GM21367 (cell line): ENCODE measurements at regions not wholly inside any gene's neighbourhood (a gene's known extent, or its start where the extent isn't known, plus 50 kb on each side); places are given as distances from the start of the nearest gene placed in this dataset.
"Not testable (repeated sequence)": the region's sequence is repeated elsewhere in the genome, so short reads cannot be mapped to it uniquely, and the experiment has no call there.

Experiments used
- ATAC-seq: cut with Tn5 transposase; IDR thresholded peaks from one replicate; pipeline ENCODE4 v1.9.1; 2021; ENCODE audit not compliant: unreplicated experiment

DNA sequence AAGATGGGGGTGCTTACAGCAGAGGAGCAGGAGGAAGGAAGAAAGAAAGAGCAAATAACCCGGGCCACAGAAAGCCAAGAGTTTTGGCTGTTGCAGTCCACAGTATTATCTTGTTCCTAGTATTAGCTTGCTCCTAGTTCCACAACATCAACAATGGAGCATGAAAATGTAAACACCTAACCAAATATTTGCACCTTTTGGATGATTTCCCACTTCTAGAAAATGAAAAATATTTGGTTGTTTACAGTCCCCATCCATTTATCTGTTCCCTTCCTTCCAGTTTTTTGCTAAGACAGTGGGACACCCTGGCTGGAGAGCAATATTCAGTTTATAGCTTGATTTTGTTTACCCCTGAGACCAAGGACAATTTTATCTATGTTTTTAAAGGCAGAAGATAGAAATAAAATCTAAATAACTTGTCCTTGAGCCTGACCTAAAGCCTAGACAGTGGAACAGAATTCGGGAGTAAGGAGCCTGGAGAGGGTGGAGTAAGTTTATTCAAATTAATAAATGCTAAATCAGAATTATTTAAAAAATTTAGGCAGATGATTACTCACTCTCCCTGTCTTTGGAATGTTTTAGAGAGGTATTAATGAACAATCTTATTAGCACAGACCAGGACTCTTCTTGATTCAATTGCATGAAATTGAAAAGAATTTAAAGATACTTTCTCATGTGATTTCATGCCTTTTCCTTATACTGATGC, 51.6 kb downstream of the RESF1 start:
- no peak for ATAC-seq

DNA sequence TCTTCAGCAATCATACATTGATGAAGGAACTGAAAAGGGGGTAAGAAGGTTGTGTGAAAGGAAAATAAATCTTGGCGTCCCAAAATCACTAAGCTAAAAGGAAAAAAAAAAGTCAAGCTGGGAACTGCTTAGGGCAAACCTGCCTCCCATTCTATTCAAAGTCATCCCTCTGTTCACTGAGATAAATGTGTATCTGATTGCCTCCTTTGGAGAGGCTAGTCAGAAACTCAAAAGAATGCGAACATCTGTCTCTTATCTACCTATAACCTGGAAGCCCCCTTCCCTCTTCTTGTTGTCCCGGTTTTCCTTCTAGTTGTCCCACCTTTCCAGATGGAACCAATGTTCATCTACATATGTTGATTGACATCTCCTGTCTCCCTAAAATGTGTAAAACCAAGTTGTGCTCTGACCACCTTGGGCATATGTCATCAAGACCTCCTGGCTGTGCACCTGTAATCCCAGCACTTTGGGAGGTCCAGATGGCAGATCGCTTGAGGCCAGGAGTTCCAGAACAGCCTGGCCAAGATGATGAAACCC, 53.1 kb downstream of the RESF1 start:
- no peak for ATAC-seq

DNA sequence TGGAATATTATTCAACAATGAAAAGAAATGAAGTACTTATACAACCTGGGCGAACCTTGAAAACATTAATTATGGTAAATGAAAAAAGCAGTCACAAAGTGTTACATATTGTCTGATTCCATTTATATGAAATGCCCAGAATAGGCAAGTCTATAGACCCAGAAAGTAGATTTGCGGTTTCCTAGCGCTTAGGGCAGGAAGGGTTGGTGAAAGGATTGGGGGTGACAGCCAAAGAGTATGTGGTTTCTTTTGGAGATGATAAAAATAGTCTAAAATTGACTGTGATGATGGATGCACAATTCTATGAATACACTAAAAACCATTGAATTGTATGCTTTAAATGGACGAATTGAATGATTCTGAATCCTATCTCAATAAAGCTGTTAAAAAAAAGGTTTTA, 55.8 kb downstream of the RESF1 start:
- ATAC-seq: no peak

DNA sequence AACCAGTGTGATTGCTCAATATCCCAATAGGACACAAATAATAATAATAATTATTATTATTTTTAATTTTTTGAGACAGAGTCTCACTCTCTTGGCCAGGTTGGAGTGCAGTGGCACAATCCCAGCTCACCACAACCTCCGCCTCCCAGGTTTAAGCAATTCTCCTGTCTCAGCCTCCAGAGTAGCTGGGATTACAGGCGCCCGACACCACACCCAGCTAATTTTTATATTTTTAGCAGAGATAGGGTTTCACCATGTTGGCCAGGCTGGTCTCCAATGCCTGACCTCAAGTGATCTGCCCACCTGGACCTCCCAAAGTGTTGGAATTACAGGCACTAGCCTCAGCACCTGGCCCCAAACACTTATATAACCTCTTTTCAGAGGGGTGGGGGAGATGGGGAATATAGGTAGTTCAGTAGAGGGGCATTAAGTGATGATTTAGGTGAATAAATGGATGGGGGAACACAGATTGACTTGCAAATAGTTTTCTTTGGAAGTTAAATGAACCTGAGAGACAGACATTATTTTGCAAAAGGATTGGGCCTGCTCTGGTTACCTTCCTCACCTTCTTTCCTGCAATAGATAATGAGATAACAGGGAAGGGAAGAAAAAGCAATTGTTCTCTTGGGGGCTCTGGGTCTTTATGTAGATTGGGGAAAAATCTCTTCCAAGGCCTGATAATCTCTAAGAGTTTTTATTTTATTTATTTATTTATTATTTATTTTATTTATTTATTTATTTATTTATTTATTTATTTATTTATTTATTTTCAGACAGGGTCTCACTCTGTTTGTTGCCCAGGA, 57.7 kb downstream of the RESF1 start:
- no peak for ATAC-seq

DNA sequence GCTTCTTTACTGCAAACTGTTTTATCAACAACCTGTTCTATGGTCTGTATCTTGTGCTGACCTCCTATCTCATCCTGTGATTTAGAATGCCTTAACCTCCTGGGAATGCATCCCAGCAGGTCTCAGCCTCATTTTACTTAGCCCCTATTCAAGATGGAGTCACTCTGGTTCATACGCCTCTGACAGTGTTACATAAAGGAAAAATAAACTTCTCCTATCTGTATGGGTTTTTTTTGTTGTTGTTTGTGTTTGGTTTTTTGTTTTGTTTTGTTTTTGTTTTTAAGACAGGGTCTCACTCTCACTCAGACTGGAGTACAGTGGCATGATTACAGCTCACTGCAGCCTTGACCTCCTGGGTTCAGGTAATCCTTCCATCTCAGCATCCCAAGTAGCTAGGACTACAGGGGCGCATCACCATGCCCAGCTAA, 62.1 kb downstream of the RESF1 start:
- ATAC-seq: no peak

DNA sequence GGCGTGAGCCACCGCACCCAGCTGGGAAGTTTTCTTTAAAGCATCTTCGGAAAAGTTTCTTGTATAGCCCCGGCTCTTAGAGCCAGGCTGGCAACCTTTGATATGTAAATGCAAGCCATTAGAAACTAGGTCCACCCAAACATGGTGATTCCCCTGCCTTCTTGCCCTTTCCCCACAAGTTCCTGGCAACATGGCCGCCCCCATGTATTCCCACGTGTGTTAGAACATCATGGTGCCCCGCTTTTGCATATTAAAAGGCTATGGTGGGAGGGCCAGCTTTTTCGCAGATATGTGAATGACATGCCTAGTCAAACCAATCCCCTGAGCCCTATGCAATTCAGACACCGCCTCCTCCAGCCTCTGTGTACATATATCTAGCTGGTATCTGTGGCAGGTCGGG, 63.2 kb downstream of the RESF1 start:
- not testable (repeated sequence) for ATAC-seq

DNA sequence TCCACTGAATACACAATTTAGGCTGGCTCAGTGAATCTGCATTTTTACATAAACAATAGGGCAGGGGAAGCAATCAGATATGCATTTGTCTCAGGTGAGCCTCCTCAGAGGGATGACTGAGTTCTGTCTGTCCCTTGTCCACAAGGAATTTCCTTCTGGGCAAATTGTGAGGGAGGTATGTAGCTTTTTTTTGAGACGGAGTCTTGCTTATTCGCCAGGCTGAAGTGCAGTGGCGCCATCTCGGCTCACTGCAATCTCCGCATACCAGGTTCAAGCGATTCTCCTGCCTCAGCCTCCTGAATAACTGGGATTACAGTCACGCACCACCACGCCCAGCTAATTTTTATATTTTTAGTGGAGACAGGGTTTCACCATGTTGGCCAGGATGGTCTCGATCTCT, 64.6 kb downstream of the RESF1 start:
- ATAC-seq: not testable (repeated sequence)

- ATAC-seq: no peak
Measured at GRCh38 chr12:32024884-32025592, 65.8 kb downstream of the RESF1 start.

- peak; percentile 79 for ATAC-seq
Measured at GRCh38 chr12:32025906-32026305, 66.7 kb downstream of the RESF1 start.

DNA sequence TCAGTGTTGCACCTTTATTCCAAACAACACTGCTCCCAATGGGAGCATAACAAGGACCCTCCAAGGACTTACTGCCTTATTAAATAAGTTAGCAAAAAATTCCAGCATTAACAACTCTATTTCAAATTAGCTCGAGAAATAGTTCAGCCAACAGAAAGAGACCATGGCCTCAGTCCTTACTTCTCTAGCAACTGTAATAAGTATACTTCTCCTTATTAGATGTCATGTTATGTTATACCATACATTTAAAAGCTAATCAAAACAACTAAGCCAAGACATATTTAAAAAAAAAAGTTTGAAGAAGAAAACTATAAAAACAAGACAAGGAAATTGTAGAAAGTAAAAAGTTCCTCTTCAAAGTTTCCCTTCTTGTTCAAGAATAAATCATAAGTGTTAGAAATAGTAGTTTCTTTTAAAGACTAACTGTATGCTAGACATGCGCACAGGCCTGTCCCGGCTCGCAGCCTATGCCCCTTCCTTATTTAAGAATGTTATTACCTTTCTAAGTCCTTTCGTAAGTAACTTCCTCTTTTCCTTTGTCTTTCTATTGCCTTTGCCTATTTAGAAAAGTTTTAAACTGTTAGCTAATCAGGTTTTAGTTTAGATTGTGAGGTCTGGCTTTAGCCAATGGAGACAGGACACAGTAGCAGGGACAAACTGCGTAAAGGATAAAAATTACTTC, 68.6 kb downstream of the RESF1 start:
- ATAC-seq: no peak

DNA sequence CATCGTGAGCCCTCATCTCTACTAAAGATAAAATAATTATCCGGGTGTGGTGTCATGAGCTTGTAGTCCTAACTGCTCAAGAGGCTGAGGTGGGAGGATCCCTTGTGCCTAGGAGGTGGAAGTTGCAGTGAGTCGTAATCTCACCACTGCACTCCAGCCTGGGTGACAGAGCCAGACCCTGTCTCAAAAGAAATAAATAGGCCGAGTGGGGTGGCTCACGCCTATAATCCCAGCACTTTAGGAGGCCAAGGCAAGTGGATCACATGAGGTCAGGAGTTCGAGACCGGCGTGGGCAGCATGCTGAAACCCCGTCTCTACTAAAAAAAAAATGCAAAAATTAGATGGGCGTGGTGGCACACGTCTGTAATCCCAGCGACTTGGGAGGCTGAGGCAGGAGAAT, 70.9 kb downstream of the RESF1 start:
- ATAC-seq: no peak

DNA sequence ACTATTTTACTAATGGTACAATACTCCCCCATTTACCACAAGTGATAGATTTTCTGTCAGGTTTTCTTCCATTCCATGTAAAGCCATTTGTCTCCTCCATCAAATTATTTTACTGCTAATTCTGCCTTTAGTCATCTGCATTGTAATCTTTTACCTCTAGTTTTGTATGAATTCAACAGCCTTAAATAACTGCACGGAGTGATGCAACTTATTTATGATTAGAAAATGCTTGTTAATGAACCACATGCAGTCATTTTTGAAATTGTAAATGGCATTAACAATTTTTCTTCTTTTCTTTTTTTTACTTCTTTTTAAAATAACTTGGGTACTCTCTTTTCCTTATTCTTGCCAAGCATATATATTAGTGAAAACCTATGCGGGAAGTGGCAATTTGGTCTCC, 71.5 kb downstream of the RESF1 start:
- ATAC-seq: no peak

DNA sequence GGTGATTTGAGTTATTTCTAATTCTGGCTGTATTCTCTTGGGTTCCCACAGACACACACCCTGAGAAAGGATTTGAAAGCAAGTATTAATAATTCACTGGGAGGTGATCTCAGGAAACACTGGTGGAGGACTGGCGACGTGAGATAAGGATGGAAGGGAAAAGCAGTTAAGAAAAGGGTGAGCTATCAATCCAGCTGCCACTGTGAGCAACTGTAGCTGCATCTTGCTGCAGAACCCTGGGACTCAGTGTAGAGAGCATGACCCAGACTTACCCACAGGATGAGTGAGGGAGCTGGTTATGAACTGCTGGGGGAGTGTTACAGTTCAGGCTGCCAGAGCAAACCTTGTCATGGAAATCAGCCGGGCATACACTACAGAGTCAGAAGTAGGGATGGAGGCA, 71.9 kb downstream of the RESF1 start:
- ATAC-seq: no peak

DNA sequence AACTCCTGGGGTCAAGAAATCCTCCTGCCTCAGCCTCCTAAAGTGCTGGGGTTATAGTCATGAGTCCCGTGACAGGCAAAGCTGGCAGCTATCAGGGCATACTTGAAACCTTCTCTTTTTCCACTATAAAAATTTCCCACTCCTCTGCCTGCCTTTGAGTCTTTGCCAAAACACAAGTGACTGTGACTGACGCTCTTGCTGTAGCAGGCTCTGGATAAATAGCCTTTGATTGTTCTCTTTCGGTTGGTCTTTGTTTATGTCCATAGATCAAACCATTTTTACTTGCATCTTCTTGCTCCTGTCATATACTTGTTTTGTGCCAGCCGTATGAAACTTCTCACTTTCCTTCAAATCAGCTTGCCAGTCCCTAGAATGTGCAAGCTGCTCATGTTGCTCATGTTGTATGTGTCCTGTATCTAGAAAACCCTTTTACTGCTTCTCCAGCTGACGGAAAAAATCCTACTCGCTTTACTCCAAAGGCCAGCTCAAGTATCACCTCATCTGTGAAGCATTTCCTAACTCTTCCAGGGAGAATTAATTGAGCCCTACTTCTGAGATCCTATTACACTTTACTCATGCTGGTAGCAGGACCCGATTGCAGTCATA, 73.1 kb downstream of the RESF1 start:
- ATAC-seq: no peak

GRCh38 chr12:32033406-32033805, 73.2 kb upstream of the BICD1 start:
- ATAC-seq: no peak

- ATAC-seq: no peak
Measured at GRCh38 chr12:32034045-32034444, 72.6 kb upstream of the BICD1 start.

GRCh38 chr12:32036477-32037263, 70.0 kb upstream of the BICD1 start:
- no peak for ATAC-seq

DNA sequence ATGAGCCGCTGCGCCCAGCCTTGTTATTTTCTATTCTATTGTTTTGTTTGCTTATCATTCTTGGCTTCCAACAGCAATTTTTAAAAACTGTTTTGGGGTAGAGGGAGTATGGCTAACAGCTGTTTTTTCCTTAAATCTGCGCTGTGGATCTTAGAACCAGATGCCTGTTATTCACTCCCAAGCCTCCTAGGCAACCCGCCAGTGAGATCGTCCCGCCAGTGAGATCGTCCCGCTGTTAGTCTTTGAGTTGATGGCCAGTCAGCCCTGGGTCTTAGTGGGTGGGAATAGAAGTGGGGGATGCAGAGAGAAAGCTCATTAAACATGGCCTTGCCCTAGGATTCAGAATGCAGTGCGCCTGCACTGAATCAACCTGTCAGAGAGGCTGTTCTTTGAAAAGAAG, 67.3 kb upstream of the BICD1 start:
- no peak for ATAC-seq

DNA sequence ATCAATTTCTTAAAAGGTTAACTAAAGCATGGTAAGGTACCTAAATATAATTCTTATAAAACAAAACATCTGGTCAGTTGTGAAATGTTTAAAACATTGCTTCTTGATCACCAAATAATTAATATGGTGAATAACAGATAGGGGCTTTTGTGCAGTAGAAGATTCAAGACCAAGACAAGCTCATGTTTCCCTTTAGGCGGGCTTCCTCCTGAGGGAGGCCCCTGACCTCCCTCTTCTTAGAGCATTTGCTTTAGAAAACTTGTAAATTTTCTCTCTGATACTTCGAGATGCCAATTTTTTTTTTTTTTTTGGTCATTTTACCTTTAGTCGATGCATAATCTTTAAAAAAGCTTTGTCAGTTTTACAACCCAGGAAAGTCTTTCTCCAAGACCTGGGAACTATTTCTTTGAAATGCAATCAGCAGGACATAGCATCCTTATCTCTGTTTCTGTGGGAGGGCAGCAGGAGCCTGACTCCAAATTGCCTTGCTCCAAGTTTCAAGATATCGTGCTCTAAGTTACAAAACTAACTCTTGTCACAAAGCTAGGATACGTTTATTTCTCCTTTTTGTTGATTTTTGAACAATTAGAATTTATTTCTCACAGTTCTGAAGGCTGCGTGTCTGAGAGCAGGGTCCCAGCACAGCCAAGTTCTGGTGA, 66.6 kb upstream of the BICD1 start:
- no peak for ATAC-seq
